SU-DHL-6 (cell line): ENCODE measurements at regions not wholly inside any gene's neighbourhood (a gene's known extent, or its start where the extent isn't known, plus 50 kb on each side); places are given as distances from the start of the nearest gene placed in this dataset.

ENCODE experiments used
- EZH2phosphoT487 ChIP-seq: fragments of 200-600 bp; sonication (generic), shearing (Covaris generic); conservative IDR thresholded peaks from 2 replicates; pipeline ENCODE4 v1.6.1; 2018; ENCODE audit warnings: mild to moderate bottlenecking, antibody characterized with exemption, low read length, moderate library complexity, mixed read lengths
- TF ChIP-seq, protein P1 (sequence below): fragments of 200-600 bp; sonication (generic); IDR thresholded peaks from one replicate; pipeline ENCODE4 v1.5.1; 2017; ENCODE audit warnings: antibody characterized with exemption, mild to moderate bottlenecking, low read length, moderate library complexity; ENCODE audit not compliant: insufficient read depth, poor library complexity, severe bottlenecking

DNA sequence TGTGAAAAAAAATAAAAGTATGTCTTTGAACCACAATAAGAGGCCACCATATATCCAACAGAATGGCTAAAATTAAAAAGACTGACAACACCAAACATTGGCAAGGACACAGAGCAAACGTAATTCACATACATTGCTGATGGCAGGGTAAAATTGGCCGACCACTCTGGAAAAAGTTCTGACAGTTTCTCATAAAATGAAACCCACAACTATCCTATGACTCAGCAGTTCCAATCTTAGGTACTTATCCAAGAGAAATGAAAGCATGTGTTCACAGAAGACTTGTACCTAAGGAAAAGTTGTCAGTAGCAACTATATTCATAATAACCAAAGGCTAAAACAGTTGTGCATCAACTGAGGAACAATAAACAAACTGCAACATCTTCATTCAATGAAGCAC, 357.3 kb upstream of the XYLT1 start:
- TF ChIP-seq EZH2phosphoT487: no peak
- TF ChIP-seq, protein P1, sequence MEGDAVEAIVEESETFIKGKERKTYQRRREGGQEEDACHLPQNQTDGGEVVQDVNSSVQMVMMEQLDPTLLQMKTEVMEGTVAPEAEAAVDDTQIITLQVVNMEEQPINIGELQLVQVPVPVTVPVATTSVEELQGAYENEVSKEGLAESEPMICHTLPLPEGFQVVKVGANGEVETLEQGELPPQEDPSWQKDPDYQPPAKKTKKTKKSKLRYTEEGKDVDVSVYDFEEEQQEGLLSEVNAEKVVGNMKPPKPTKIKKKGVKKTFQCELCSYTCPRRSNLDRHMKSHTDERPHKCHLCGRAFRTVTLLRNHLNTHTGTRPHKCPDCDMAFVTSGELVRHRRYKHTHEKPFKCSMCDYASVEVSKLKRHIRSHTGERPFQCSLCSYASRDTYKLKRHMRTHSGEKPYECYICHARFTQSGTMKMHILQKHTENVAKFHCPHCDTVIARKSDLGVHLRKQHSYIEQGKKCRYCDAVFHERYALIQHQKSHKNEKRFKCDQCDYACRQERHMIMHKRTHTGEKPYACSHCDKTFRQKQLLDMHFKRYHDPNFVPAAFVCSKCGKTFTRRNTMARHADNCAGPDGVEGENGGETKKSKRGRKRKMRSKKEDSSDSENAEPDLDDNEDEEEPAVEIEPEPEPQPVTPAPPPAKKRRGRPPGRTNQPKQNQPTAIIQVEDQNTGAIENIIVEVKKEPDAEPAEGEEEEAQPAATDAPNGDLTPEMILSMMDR: no peak
